Limb (tissue), 2 donors: ENCODE measurements at regions not wholly inside any gene's neighbourhood (a gene's known extent, or its start where the extent isn't known, plus 50 kb on each side); places are given as distances from the start of the nearest gene placed in this dataset.

Source experiments
- DNase-seq, 2 donors: peaks; one replicate each; pipeline ENCODE4 v3.0.0-alpha.2; 2016; ENCODE audit errors: extremely low spot score in 2 of 2

DNA sequence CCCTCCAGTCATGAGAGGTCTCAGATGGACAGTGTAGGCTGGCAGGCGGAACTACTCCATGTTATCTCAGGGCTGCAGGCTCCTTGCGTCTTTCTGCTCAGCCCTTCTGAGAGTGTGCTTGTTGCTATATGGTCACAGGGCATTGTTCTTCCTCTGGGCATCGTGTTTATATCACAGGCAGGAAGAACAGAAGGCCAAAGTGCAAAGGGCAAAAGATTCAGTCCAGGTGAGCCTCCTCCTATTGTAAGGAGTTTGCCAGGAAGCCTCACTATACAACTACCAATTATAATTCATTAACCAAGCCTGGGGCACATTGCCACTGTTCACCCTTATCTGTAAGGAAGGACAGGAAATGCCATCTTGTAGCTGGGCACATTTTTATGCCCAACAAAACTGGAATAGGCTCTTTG is 195.5 kb upstream of the KITLG start:
- no peak for DNase-seq

GRCh38 chr12:88767699-88768098 is 187.4 kb upstream of the KITLG start:
- DNase-seq, result no peak

DNA sequence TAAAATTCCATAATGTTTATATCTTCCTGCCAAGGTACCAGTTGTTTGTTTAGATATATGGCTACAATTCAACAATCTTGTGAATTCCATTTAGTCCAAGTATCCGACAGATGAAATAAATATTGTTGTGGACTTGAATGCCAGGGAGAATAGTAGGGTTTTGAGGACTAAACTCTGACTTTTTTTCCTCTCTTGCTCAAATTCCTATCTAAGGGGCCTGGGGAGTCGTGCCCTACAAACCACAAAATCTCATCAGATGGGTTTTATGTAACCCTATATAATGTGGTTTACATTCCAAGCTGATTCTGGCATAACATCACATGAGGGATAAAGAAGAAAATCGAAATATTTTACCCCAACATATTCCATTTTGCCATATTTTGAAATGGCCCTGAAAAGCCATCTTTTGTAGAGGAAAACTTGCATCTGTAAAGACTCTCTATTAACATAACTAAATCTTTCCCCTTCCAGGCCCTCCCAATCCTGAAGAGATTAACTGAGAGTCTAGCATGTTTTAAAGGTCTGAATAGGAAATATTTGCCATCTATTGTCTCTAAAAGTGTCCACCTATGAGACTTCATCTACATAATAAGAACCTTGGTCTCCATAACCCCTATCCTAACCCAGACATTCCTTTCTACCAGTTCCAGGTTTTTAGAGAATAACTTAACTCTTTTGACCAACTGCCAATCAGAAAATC is 184.7 kb upstream of the KITLG start:
- no peak for DNase-seq

DNA sequence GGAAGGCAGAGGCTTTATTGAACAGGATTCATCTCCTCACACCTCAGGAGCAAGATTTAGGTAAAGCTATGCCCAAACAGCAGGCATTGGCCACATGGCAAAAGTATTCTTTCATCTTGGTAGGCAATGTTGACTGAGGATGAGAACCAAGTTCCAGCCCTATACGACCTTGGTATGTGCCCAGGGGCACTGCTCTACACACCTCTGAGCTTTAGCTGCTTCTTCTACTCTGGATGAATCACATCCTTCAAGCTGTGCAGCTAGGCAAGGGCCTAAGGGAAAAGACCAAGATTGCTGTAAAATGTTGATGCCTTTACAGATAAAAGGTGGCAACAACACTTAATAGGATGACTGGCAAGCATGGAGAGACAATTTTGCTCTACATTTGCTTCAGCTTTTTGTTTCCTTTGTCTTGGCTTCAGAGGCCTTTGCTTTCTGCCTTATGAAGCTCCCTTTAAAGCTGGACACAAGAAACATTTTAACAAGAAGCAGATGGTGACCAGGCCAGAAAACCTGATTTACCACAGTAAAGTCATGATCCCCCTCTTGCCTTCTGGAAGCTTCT is 183.3 kb upstream of the KITLG start:
- DNase-seq, result no peak

GRCh38 chr12:88758176-88758575 is 177.9 kb upstream of the KITLG start:
- DNase-seq, result no peak

DNA sequence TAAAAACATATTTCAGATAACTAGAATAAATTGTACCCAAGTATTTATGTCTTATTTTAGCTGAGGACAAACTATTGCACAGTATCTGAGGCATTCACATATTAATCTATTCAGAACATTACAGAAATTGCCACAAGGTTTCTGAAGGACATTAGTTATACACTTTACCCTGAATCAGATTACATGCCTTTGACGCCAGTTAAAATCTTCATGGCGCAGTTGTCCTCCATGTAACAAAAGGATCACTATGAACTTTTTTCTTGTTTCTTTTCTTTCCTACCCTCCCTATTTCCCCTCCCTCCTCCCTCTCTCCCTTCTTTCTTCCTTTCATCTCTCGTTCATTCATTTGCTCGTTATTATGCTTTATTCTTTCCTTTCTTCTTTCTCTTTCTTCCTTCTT is 176.6 kb upstream of the KITLG start:
- no peak for DNase-seq

GRCh38 chr12:88756153-88756552 is 175.9 kb upstream of the KITLG start:
- DNase-seq, result no peak

- DNase-seq, result no peak
These were observed 173.4 kb upstream of the KITLG start for GRCh38 chr12:88753707-88754106.

DNA sequence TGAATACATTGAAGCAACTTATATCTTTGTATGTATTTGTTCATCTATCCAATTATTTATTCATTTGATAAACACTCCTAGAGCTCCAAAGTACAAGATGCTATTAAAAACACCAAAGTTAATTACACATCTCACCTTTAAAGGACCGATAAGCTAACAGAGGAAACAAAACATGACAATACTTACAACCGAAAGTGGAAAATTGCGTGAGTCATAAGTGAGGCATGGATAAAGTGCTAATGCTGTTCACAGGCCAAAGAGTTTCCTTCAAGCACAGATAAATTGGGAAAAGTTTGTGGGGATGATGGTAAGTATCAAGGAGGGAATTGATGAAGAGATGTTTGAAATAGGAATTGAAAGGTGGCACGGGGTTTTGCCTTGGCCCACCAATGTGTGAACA is 172.8 kb upstream of the KITLG start:
- DNase-seq, result no peak

- DNase-seq, result no peak
These were observed 171.9 kb upstream of the KITLG start for GRCh38 chr12:88752183-88752582.

DNA sequence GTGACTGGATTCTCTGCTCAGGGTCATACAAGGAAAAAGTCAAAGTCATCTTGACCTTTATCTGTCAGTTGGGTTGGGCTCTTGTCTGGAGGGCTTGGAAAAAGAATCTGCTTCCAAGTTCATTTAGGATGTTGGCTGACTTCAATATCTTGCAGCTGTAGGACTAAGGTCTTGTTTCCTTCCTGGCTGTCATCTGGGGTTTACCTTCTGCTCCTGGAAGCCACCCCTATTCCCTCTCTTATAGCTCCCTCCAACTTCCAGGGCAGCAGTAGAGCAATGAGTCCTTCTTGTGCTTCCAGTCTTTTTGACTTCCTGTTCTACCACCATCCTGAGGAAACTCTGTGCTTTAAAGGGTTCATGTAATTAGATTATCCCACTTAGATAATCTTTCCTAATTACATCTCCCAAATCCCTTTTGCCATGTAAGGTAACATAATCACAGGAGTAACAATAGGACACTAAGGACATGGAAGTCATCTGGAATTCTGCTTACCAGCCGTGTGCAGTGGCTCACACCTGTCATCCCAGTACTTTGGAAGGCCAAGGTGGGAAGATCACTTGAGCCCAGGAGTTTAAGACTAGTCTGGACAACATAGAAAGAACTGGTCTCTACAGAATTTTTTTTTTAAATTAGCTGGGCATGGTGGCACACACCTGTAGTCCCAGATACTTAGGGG is 170.7 kb upstream of the KITLG start:
- DNase-seq, result no peak

GRCh38 chr12:88746386-88746785 is 166.1 kb upstream of the KITLG start:
- DNase-seq, result no peak

- DNase-seq, result no peak
These were observed 163.8 kb upstream of the KITLG start for GRCh38 chr12:88743946-88744685.

GRCh38 chr12:88737838-88738472 is 157.7 kb upstream of the KITLG start:
- no peak for DNase-seq

GRCh38 chr12:88736031-88736430 is 155.8 kb upstream of the KITLG start:
- no peak for DNase-seq

GRCh38 chr12:88733008-88733407 is 152.7 kb upstream of the KITLG start:
- no peak for DNase-seq

DNA sequence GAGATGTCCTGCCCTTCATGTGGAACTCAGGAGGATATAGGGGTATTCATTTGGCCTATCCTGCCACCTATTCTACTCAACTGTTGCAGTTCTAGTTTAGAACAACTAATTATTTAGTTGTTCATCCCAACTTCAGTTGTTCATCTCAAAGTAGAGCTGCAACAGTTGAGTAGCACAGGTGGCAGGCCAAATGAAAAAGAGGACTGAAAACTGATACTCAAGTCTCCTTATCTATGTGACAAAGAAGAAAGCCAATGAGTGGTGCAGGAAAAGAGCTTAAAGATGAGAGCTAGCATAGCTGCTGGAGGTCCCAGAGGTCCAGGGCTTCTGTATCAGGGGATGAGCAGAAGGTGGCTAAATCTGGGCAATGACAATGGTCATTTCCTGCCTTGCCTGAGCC is 148.9 kb upstream of the KITLG start:
- no peak for DNase-seq

GRCh38 chr12:88726806-88727720 is 146.8 kb upstream of the KITLG start:
- no peak for DNase-seq

GRCh38 chr12:88725592-88726143 is 145.4 kb upstream of the KITLG start:
- no peak for DNase-seq

DNA sequence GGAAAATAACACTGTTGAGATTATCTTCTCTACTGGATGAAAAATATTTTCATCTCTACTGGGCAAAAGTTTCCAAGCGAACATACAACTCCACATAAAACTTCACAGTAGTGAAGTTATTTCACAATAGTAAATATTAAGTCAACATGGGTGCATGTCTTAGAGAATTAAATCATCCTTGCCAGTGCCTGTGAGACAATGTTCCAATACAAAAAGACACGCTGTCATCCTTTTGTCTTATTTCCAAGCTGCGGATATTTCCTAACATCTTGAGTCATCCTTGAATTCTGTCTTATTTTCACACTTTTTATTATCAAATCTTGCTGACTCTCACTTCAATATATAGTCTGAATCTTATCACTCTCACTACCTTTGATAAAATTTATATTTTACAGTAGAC is 142.9 kb upstream of the KITLG start:
- no peak for DNase-seq
